ENCODE measurements at regions not wholly inside any gene's neighbourhood (a gene's known extent, or its start where the extent isn't known, plus 50 kb on each side); places are given as distances from the start of the nearest gene placed in this dataset.

DNA sequence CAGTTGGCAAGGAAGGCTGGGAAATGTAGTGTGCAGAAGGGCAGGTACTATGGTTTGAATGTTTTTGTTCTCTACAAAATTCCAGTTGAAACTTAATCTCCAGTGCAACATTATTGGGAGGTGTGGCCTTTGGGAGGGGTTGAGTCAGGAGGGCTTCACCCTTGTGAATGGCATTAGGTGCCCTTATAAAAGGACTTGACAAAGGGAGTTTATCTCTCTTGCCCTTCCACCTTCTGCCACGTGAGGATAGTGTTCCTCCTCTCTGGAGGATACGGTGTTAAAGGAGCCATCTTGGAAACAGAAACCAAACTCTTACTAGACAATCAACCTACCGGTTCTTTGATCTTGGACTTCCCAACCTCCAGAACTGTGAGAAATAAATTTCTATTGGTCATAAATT is 82.2 kb upstream of the LRFN2 start:
- TF ChIP-seq REST (IDR thresholded peaks at IDR 0.05; ENCODE audit: insufficient read depth in 1 of 2, low read depth in 2 of 2, low read length in 2 of 2) (no peak), POLR2AphosphoS5 (IDR thresholded peaks at IDR 0.05; ENCODE audit: low read depth, low read length) (no peak), SIN3A (IDR thresholded peaks at IDR 0.05; ENCODE audit: borderline replicate concordance, insufficient read depth, low read length) (no peak), TAF1 (IDR thresholded peaks at IDR 0.05; ENCODE audit: borderline replicate concordance, insufficient read depth, low read length) (no peak), FOXP2 (optimal IDR thresholded peaks at IDR 0.05; ENCODE audit: borderline replicate concordance, extremely low read depth, extremely low read length, insufficient read depth) (no peak)

All from PFSK-1 (cell line).